OCI-LY7 (cell line): ENCODE measurements at regions not wholly inside any gene's neighbourhood (a gene's known extent, or its start where the extent isn't known, plus 50 kb on each side); places are given as distances from the start of the nearest gene placed in this dataset.

Experiments used
- BruUV-seq: library from RNA; stranded (reverse); fragments of 400-500 nt; replicated peaks from 2 replicates; lab custom pipeline; 2021; lab: Mats Ljungman, UMichigan
- CTCF ChIA-PET: fragments of 300-600 bp; sonication (Branson Sonifier 250); formaldehyde crosslinking; loops from one replicate; lab custom pipeline; 2022; ENCODE audit warnings: antibody characterized with exemption; ENCODE audit not compliant: unreplicated experiment; lab: Charles Lee
- POLR2A ChIA-PET: fragments of 300-600 bp; sonication (Branson Sonifier 250); formaldehyde crosslinking; loops from one replicate; lab custom pipeline; 2022; ENCODE audit warnings: antibody characterized with exemption; lab: Charles Lee
- DNase-seq: peaks from one replicate; pipeline ENCODE4 v3.0.0-alpha.2; 2015; ENCODE audit warnings: low spot score
- H2AFZ ChIP-seq: fragments of 200-600 bp; sonication (generic), shearing (Covaris generic); 2 replicates; pipeline ENCODE4 v1.6.1; 2014; ENCODE audit warnings: mild to moderate bottlenecking, antibody characterized with exemption, low read length, moderate library complexity
- H3K27ac ChIP-seq: fragments of 200-600 bp; sonication (generic); 2 replicates; pipeline ENCODE4 v1.5.1; 2014; ENCODE audit warnings: mixed run types, low read depth, mild to moderate bottlenecking, moderate library complexity, low read length, inconsistent platforms; ENCODE audit not compliant: poor library complexity, severe bottlenecking
- H3K36me3 ChIP-seq: fragments of 200-600 bp; sonication (generic); 2 replicates; pipeline ENCODE4 v1.6.1; 2014; ENCODE audit warnings: mild to moderate bottlenecking, antibody characterized with exemption, low read length, moderate library complexity, mixed read lengths; ENCODE audit not compliant: insufficient read depth
- H3K4me1 ChIP-seq: fragments of 200-600 bp; sonication (generic); 2 replicates; pipeline ENCODE4 v1.5.1; 2014; ENCODE audit warnings: mild to moderate bottlenecking, low read length; ENCODE audit not compliant: insufficient read depth, poor library complexity, severe bottlenecking
- H3K4me2 ChIP-seq: fragments of 200-600 bp; sonication (generic); 2 replicates; pipeline ENCODE4 v1.6.1; 2014; ENCODE audit warnings: mild to moderate bottlenecking, low read length
- H3K4me3 ChIP-seq: fragments of 200-600 bp; sonication (generic); 2 replicates; pipeline ENCODE4 v1.5.1; 2014; ENCODE audit warnings: mild to moderate bottlenecking, low read depth, low read length; ENCODE audit not compliant: poor library complexity, severe bottlenecking
- H3K79me2 ChIP-seq: fragments of 200-600 bp; sonication (generic); 2 replicates; pipeline ENCODE4 v1.6.1; 2016; ENCODE audit warnings: low read depth, mild to moderate bottlenecking, low read length, moderate library complexity, mixed read lengths; ENCODE audit not compliant: insufficient read depth
- H3K9me2 ChIP-seq: fragments of 200-600 bp; sonication (generic); 2 replicates; pipeline ENCODE4 v1.6.1; 2016; ENCODE audit warnings: mild to moderate bottlenecking, low read length, mixed read lengths; ENCODE audit not compliant: insufficient read depth
- H3K9me3 ChIP-seq: fragments of 200-600 bp; sonication (generic); 2 replicates; pipeline ENCODE4 v1.6.1; 2014; ENCODE audit warnings: mild to moderate bottlenecking, mixed run types, low read length, mixed read lengths
- H4K20me1 ChIP-seq: fragments of 200-600 bp; sonication (generic); 2 replicates; pipeline ENCODE4 v1.6.1; 2014; ENCODE audit warnings: mild to moderate bottlenecking, antibody characterized with exemption, low read length, moderate library complexity, mixed read lengths; ENCODE audit not compliant: insufficient read depth
- EZH2phosphoT487 ChIP-seq: fragments of 200-600 bp; sonication (generic); IDR thresholded peaks from 2 replicates; pipeline ENCODE4 v1.6.1; 2018; ENCODE audit warnings: low read depth, borderline replicate concordance, mild to moderate bottlenecking, mixed run types, antibody characterized with exemption, low read length, moderate library complexity, mixed read lengths
- intact Hi-C: fragments of 100-400 bp; cut with micrococcal nuclease; formaldehyde crosslinking; loops from one replicate; pipeline ENCODE4 v1.10.0; 2022; ENCODE audit not compliant: unreplicated experiment
- TF ChIP-seq, protein P1 (sequence below): fragments of 200-600 bp; sonication (generic); conservative IDR thresholded peaks from 2 replicates; pipeline ENCODE4 v1.5.1; 2014; ENCODE audit warnings: mild to moderate bottlenecking, antibody characterized with exemption, low read length, moderate library complexity, mixed read lengths

DNA sequence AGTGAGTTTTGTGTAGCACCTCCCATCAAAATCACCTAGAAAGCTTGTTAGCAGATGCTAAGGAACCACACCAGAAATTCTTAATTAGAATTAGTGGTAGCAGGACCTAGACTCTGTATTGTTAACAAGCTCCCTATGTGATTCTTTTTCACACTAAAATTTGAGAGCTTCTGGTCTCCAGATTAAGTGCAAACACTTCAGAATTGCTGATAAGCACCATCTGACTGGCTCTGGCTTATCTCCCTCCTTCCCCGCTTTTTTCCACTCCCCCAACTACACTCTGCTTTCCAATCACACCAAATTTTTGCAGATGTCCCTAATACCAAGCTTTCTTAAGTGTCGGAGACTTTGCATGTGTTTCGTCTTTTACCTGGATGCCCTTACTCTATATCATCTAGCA is 410.1 kb upstream of the DPH6 start:
- no peaks in the 10 kb centered on the region for H3K9me2 ChIP-seq
- CTCF ChIA-PET, result no interaction called here
- H3K79me2 ChIP-seq, result no peaks in the 10 kb centered on the region
- H3K4me2 ChIP-seq, result no peak overlapping the region
- no peak overlapping the region for H3K27ac ChIP-seq
- POLR2A ChIA-PET, result interaction anchor here (0.6 to 1.1 kb wide), 4 partner anchors 11 to 484 kb away, joined by 3 to 5 read pairs (median 3); no protein-coding TSS in a partner anchor
- H3K4me3 ChIP-seq, result no peak overlapping the region
- no peaks in the 10 kb centered on the region for H4K20me1 ChIP-seq
- no TSS peak for BruUV-seq
- no peaks in the 10 kb centered on the region for H3K36me3 ChIP-seq
- intact Hi-C loops, result no loop called here
- no peak overlapping the region for H2AFZ ChIP-seq
- DNase-seq, result no peak
- H3K4me1 ChIP-seq, result no peaks in the 10 kb centered on the region
- no peak for TF ChIP-seq EZH2phosphoT487
- TF ChIP-seq, protein P1, sequence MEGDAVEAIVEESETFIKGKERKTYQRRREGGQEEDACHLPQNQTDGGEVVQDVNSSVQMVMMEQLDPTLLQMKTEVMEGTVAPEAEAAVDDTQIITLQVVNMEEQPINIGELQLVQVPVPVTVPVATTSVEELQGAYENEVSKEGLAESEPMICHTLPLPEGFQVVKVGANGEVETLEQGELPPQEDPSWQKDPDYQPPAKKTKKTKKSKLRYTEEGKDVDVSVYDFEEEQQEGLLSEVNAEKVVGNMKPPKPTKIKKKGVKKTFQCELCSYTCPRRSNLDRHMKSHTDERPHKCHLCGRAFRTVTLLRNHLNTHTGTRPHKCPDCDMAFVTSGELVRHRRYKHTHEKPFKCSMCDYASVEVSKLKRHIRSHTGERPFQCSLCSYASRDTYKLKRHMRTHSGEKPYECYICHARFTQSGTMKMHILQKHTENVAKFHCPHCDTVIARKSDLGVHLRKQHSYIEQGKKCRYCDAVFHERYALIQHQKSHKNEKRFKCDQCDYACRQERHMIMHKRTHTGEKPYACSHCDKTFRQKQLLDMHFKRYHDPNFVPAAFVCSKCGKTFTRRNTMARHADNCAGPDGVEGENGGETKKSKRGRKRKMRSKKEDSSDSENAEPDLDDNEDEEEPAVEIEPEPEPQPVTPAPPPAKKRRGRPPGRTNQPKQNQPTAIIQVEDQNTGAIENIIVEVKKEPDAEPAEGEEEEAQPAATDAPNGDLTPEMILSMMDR, result no peak
- no peaks in the 10 kb centered on the region for H3K9me3 ChIP-seq

DNA sequence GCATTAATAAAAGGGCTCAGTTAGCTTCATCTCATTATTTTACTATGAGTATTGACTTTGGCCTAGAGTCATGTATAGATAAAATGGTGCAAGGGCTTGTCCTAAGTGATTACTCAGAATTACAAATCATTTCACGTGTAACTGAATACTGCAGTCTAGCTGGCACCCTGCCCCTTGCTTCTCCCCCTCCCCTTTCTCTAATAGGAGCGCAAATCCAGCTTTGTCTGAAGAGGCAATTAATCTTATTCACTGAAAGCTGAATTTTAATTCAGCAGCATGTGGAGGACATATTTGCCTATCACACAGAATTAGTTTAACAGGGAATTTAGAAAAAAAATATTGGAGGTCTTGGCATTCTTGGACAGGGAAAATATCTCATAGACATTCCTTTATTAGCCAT is 412.1 kb upstream of the DPH6 start:
- TF ChIP-seq, protein P1, result no peak
- TF ChIP-seq EZH2phosphoT487, result no peak
- Histone ChIP-seq H3K4me3 (no peak overlapping the region), H3K79me2 (no peaks in the 10 kb centered on the region), H3K27ac (no peak overlapping the region), H2AFZ (no peak overlapping the region), H3K36me3 (no peaks in the 10 kb centered on the region), H3K9me2 (no peaks in the 10 kb centered on the region), H3K4me2 (no peak overlapping the region), H3K9me3 (no peaks in the 10 kb centered on the region), H3K4me1 (no peaks in the 10 kb centered on the region), H4K20me1 (no peaks in the 10 kb centered on the region)
- no TSS peak for BruUV-seq
- no peak for DNase-seq
- intact Hi-C loops, result no loop called here
- POLR2A ChIA-PET, result interaction anchor here (0.5 kb wide), 1 partner anchor 1459 kb away, joined by 3 read pairs; no protein-coding TSS in a partner anchor
- CTCF ChIA-PET, result no interaction called here

DNA sequence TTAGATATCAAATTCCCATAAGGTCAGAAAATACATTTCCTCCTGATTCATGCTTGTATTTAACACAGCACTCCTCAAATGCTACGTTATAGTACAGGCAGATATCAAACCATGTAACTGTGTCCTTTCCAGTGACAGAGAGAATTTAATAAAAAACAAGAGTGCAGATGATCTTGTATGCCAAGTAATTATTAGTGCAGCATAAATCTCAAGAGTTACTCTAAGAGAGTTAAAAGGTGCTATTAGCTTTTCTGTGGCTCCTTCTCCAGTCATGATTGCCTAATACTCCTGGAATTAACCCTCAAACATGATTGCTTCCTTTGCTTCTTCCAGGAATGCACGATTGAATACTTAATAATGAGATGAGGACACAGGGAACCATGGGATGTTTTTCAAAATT is 413.0 kb upstream of the DPH6 start:
- Histone ChIP-seq H3K27ac (no peak overlapping the region), H3K36me3 (no peaks in the 10 kb centered on the region), H3K4me1 (no peaks in the 10 kb centered on the region), H3K9me3 (no peaks in the 10 kb centered on the region), H3K79me2 (no peaks in the 10 kb centered on the region), H3K4me2 (no peak overlapping the region), H4K20me1 (no peaks in the 10 kb centered on the region), H2AFZ (no peak overlapping the region), H3K9me2 (no peaks in the 10 kb centered on the region), H3K4me3 (no peak overlapping the region)
- BruUV-seq, result no TSS peak
- DNase-seq, result no peak
- CTCF ChIA-PET, result no interaction called here
- TF ChIP-seq EZH2phosphoT487, result no peak
- TF ChIP-seq, protein P1, result no peak
- intact Hi-C loops, result no loop called here
- POLR2A ChIA-PET, result interaction anchor here (1.0 kb wide), 1 partner anchor 14 kb away, joined by 3 read pairs; no protein-coding TSS in a partner anchor
